IMR-90 (cell line): ENCODE measurements at regions not wholly inside any gene's neighbourhood (a gene's known extent, or its start where the extent isn't known, plus 50 kb on each side); places are given as distances from the start of the nearest gene placed in this dataset.

ENCODE experiments used
- ATAC-seq: fragments of 200-7000 bp; cut with Tn5 transposase; 2 replicates; pipeline ENCODE4 v1.9.1; 2020; ENCODE audit warnings: low read depth, mild to moderate bottlenecking, moderate library complexity
- BruUV-seq: library from RNA; stranded (reverse); fragments of 400-500 nt; replicated peaks from 2 replicates; lab custom pipeline; 2021; lab: Mats Ljungman, UMichigan
- CTCF ChIA-PET: fragments of 300-600 bp; formaldehyde crosslinking; extraction: SDS; loops from one replicate; lab custom pipeline; 2021; ENCODE audit warnings: antibody characterized with exemption; lab: Yijun Ruan, JAX
- POLR2A ChIA-PET: fragments of 300-600 bp; sonication (Branson Sonifier 250); formaldehyde crosslinking; loops from one replicate; lab custom pipeline; 2022; ENCODE audit warnings: antibody characterized with exemption; ENCODE audit not compliant: unreplicated experiment; lab: Charles Lee
- DNase-seq: peaks from one replicate; pipeline ENCODE4 v3.0.0; 2013
- H2AFZ ChIP-seq: replicated peaks from 2 replicates; pipeline ENCODE3; 2013; ENCODE audit warnings: low read length, mild to moderate bottlenecking; ENCODE audit not compliant: poor library complexity
- H2AK5ac ChIP-seq: 2 replicates; pipeline ENCODE4 v1.6.1; 2013; ENCODE audit warnings: low read depth, low read length, inconsistent platforms
- H2AK9ac ChIP-seq: replicated peaks from 2 replicates; pipeline ENCODE3; 2013; ENCODE audit warnings: mild to moderate bottlenecking, low read depth, low read length, moderate library complexity; ENCODE audit not compliant: poor library complexity
- H2BK120ac ChIP-seq: 2 replicates; pipeline ENCODE4 v1.6.1; 2013; ENCODE audit warnings: low read depth, low read length, inconsistent platforms
- H2BK15ac ChIP-seq: 3 replicates; pipeline ENCODE4 v1.6.1; 2013; ENCODE audit warnings: low read depth, low read length, inconsistent platforms
- H2BK20ac ChIP-seq: 2 replicates; pipeline ENCODE4 v1.6.1; 2013; ENCODE audit warnings: low read depth, mild to moderate bottlenecking, inconsistent platforms, low read length, moderate library complexity
- H2BK5ac ChIP-seq: 2 replicates; pipeline ENCODE4 v1.6.1; 2013; ENCODE audit warnings: mild to moderate bottlenecking, low read depth, low read length, inconsistent platforms; ENCODE audit not compliant: poor library complexity, severe bottlenecking
- H3K14ac ChIP-seq: replicated peaks from 2 replicates; pipeline ENCODE4 v1.6.1; 2013; ENCODE audit warnings: low read depth, low read length, inconsistent platforms
- H3K18ac ChIP-seq: 2 replicates; pipeline ENCODE4 v1.6.1; 2013; ENCODE audit warnings: low read depth, low read length, control low read depth
- H3K23ac ChIP-seq: 2 replicates; pipeline ENCODE4 v1.6.1; 2013; ENCODE audit warnings: low read depth, low read length, inconsistent platforms
- H3K27ac ChIP-seq: 2 replicates; pipeline ENCODE4 v1.5.1; 2013; ENCODE audit warnings: mild to moderate bottlenecking, control low read depth, low read length; ENCODE audit not compliant: insufficient read depth
- H3K27me3 ChIP-seq: 2 replicates; pipeline ENCODE4 v1.6.1; 2013; ENCODE audit warnings: low read length; ENCODE audit not compliant: control insufficient read depth, insufficient read depth
- H3K36me3 ChIP-seq: 2 replicates; pipeline ENCODE4 v1.6.1; 2013; ENCODE audit warnings: low read length, mixed read lengths; ENCODE audit not compliant: control insufficient read depth, insufficient read depth
- H3K4ac ChIP-seq: 2 replicates; pipeline ENCODE4 v1.6.1; 2013; ENCODE audit warnings: low read depth, low read length, inconsistent platforms
- H3K4me1 ChIP-seq: 2 replicates; pipeline ENCODE4 v1.6.1; 2013; ENCODE audit warnings: low read length, mixed read lengths; ENCODE audit not compliant: control insufficient read depth, insufficient read depth
- H3K4me2 ChIP-seq: 2 replicates; pipeline ENCODE4 v1.6.1; 2013; ENCODE audit warnings: low read depth, mild to moderate bottlenecking, control low read depth, low read length, moderate library complexity
- H3K4me3 ChIP-seq: 2 replicates; pipeline ENCODE4 v1.5.1; 2013; ENCODE audit warnings: low read depth, mild to moderate bottlenecking, control low read depth, low read length, moderate library complexity; ENCODE audit not compliant: insufficient read depth
- H3K56ac ChIP-seq: 2 replicates; pipeline ENCODE4 v1.6.1; 2013; ENCODE audit warnings: low read length, inconsistent platforms; ENCODE audit not compliant: insufficient read depth; ENCODE audit errors: extremely low read depth
- H3K79me1 ChIP-seq, 2 experiments: 2 replicates each; pipeline ENCODE4 v1.6.1; 2013; ENCODE audit warnings: low read length in 2 of 2, inconsistent platforms in 1 of 2, low read depth in 1 of 2
- H3K9ac ChIP-seq: 2 replicates; pipeline ENCODE4 v1.6.1; 2013; ENCODE audit warnings: low read depth, low read length, control low read depth
- H3K9me1 ChIP-seq: 2 replicates; pipeline ENCODE4 v1.6.1; 2013; ENCODE audit warnings: low read length, inconsistent platforms; ENCODE audit not compliant: insufficient read depth
- H3K9me3 ChIP-seq: 2 replicates; pipeline ENCODE4 v1.6.1; 2013; ENCODE audit warnings: low read length; ENCODE audit not compliant: control insufficient read depth, insufficient read depth
- H4K20me1 ChIP-seq: 2 replicates; pipeline ENCODE4 v1.6.1; 2013; ENCODE audit warnings: low read length, inconsistent platforms; ENCODE audit not compliant: insufficient read depth
- H4K5ac ChIP-seq: 2 replicates; pipeline ENCODE4 v1.6.1; 2013; ENCODE audit warnings: mild to moderate bottlenecking, low read depth, low read length, control low read depth
- H4K8ac ChIP-seq, 2 experiments: 2 replicates each; pipeline ENCODE4 v1.6.1; 2013; ENCODE audit warnings: low read depth in 2 of 2, low read length in 2 of 2, control low read depth in 1 of 2, inconsistent platforms in 1 of 2
- H4K91ac ChIP-seq: 2 replicates; pipeline ENCODE4 v1.6.1; 2013; ENCODE audit warnings: low read depth, low read length, inconsistent platforms; ENCODE audit not compliant: insufficient read depth
- BHLHE40 ChIP-seq: fragments of 150-350 bp; IDR thresholded peaks from 2 replicates; pipeline ENCODE4 v1.6.1; 2016; ENCODE audit warnings: mild to moderate bottlenecking, low read depth, low read length
- CEBPB ChIP-seq: IDR thresholded peaks from 2 replicates; pipeline ENCODE4 v1.6.1; 2012; ENCODE audit warnings: low read depth, low read length, improper control_type of control experiment
- CHD1 ChIP-seq: IDR thresholded peaks from 2 replicates; pipeline ENCODE4 v1.6.1; 2012; ENCODE audit warnings: low read depth, low read length, improper control_type of control experiment
- FOS ChIP-seq: fragments of 150-350 bp; IDR thresholded peaks from 2 replicates; pipeline ENCODE4 v1.6.1; 2016; ENCODE audit warnings: low read depth, low read length
- MAFK ChIP-seq: IDR thresholded peaks from 2 replicates; pipeline ENCODE4 v1.6.1; 2012; ENCODE audit warnings: low read depth, low read length, improper control_type of control experiment
- MAZ ChIP-seq: IDR thresholded peaks from 2 replicates; pipeline ENCODE4 v1.6.1; 2012; ENCODE audit warnings: low read depth, mild to moderate bottlenecking, low read length, improper control_type of control experiment, moderate library complexity, borderline replicate concordance
- MXI1 ChIP-seq: IDR thresholded peaks from 2 replicates; pipeline ENCODE4 v1.6.1; 2012; ENCODE audit warnings: low read depth, mild to moderate bottlenecking, low read length, moderate library complexity, borderline replicate concordance
- NFE2L2 ChIP-seq: fragments of 150-350 bp; IDR thresholded peaks from 2 replicates; pipeline ENCODE4 v1.6.1; 2016; ENCODE audit warnings: low read depth, mild to moderate bottlenecking, low read length
- POLR2A ChIP-seq: IDR thresholded peaks from 2 replicates; pipeline ENCODE4 v1.6.1; 2012; ENCODE audit warnings: mild to moderate bottlenecking, low read depth, low read length
- RAD21 ChIP-seq: IDR thresholded peaks from 2 replicates; pipeline ENCODE4 v1.6.1; 2012; ENCODE audit warnings: low read length, improper control_type of control experiment
- RCOR1 ChIP-seq: IDR thresholded peaks from 2 replicates; pipeline ENCODE4 v1.6.1; 2012; ENCODE audit warnings: mild to moderate bottlenecking, low read length, improper control_type of control experiment; ENCODE audit not compliant: insufficient replicate concordance
- RFX5 ChIP-seq: IDR thresholded peaks from 2 replicates; pipeline ENCODE4 v1.8.0; 2012; ENCODE audit warnings: low read depth, mild to moderate bottlenecking, low read length, moderate library complexity
- SMC3 ChIP-seq: fragments of 150-350 bp; IDR thresholded peaks from 2 replicates; pipeline ENCODE4 v1.6.1; 2016; ENCODE audit warnings: low read depth, mild to moderate bottlenecking, antibody characterized with exemption, low read length, moderate library complexity
- dilution Hi-C: fragments of 300-500 bp; cut with HindIII; formaldehyde crosslinking; loops from one replicate; pipeline ENCODE4 v1.14.3; 2018; ENCODE audit warnings: low sequenced_read_pairs; ENCODE audit not compliant: unreplicated experiment
- in situ Hi-C: fragments of 300-500 bp; cut with MboI; formaldehyde crosslinking; loops from 3 replicates; pipeline ENCODE4 v1.14.3; 2019; ENCODE audit warnings: low sequenced_read_pairs, inconsistent platforms, mixed read lengths
- intact Hi-C: fragments of 100-400 bp; cut with micrococcal nuclease; formaldehyde crosslinking; loops from 2 replicates; pipeline ENCODE4 v1.10.0; 2022
- TF ChIP-seq, protein P1 (sequence below): fragments of 150-350 bp; IDR thresholded peaks from 2 replicates; pipeline ENCODE4 v1.6.1; 2016; ENCODE audit warnings: low read depth, mild to moderate bottlenecking, low read length, moderate library complexity, borderline replicate concordance
- TF ChIP-seq, protein P2 (sequence below): fragments of 150-350 bp; IDR thresholded peaks from 2 replicates; pipeline ENCODE4 v1.6.1; 2017; ENCODE audit warnings: mild to moderate bottlenecking, antibody characterized with exemption, low read length, low read depth
- TF ChIP-seq, protein P3 (sequence below): conservative IDR thresholded peaks from 2 replicates; pipeline ENCODE4 v1.5.1; 2012; ENCODE audit warnings: mild to moderate bottlenecking, low read depth, low read length, improper control_type of control experiment

DNA sequence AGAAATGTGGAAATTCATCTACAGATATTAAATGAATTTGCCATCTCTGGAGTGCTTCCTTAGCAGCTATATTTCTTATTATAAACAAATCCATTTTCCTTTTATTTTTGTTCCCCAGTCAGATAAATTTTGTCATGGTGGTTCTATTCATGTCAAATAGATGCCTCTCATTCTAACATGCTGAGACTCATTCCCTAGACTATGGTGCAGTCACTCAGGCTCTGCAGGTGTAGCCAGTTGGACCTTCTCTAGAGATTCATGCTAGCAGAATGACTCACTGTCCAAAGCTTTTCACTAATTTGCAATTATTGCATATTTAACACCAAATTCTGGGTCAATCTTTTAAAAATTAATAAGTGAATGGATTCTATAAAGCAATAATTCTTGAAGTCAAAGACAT, 1392.7 kb downstream of the PCDH7 start:
- no peak overlapping the region for H3K18ac ChIP-seq
- intact Hi-C loops (no loop called here), in situ Hi-C loops (no loop called here), dilution Hi-C loops (no loop called here)
- no peaks in the 10 kb centered on the region for H3K36me3 ChIP-seq
- H3K4me2 ChIP-seq, result no peak overlapping the region
- no peak overlapping the region for H2AK9ac ChIP-seq
- no peak overlapping the region for H2BK120ac ChIP-seq
- H3K79me1 ChIP-seq, result no peaks in the 10 kb centered on the region
- H4K91ac ChIP-seq, result no peak overlapping the region
- H3K14ac ChIP-seq, result no peak overlapping the region
- no peak overlapping the region for H3K4me3 ChIP-seq
- DNase-seq (no peak), ATAC-seq (no peak)
- H3K27ac ChIP-seq, result no peak overlapping the region
- H2BK5ac ChIP-seq, result no peak overlapping the region
- no peak overlapping the region for H2BK15ac ChIP-seq
- BruUV-seq, result no TSS peak
- no peaks in the 10 kb centered on the region for H4K20me1 ChIP-seq
- POLR2A ChIA-PET, result no interaction called here
- no peak overlapping the region for H2AK5ac ChIP-seq
- no peak overlapping the region for H4K5ac ChIP-seq
- no peak overlapping the region for H2BK20ac ChIP-seq
- no peak overlapping the region for H4K8ac ChIP-seq
- no peak overlapping the region for H3K23ac ChIP-seq
- H3K9me1 ChIP-seq, result no peaks in the 10 kb centered on the region
- no peaks in the 10 kb centered on the region for H3K27me3 ChIP-seq
- H3K4ac ChIP-seq, result no peak overlapping the region
- CTCF ChIA-PET, result no interaction called here
- H3K9me3 ChIP-seq, result no peaks in the 10 kb centered on the region
- no peaks in the 10 kb centered on the region for H3K4me1 ChIP-seq
- no peak overlapping the region for H2AFZ ChIP-seq
- TF ChIP-seq RFX5, result no peak
- TF ChIP-seq, protein P1, sequence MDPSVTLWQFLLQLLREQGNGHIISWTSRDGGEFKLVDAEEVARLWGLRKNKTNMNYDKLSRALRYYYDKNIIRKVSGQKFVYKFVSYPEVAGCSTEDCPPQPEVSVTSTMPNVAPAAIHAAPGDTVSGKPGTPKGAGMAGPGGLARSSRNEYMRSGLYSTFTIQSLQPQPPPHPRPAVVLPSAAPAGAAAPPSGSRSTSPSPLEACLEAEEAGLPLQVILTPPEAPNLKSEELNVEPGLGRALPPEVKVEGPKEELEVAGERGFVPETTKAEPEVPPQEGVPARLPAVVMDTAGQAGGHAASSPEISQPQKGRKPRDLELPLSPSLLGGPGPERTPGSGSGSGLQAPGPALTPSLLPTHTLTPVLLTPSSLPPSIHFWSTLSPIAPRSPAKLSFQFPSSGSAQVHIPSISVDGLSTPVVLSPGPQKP, result no peak
- TF ChIP-seq MAZ, result no peak
- no peak for TF ChIP-seq CHD1
- no peak for TF ChIP-seq MXI1
- TF ChIP-seq MAFK, result no peak
- TF ChIP-seq SMC3, result no peak
- TF ChIP-seq, protein P2, sequence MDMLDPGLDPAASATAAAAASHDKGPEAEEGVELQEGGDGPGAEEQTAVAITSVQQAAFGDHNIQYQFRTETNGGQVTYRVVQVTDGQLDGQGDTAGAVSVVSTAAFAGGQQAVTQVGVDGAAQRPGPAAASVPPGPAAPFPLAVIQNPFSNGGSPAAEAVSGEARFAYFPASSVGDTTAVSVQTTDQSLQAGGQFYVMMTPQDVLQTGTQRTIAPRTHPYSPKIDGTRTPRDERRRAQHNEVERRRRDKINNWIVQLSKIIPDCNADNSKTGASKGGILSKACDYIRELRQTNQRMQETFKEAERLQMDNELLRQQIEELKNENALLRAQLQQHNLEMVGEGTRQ, result no peak
- no peak for TF ChIP-seq RAD21
- no peak for TF ChIP-seq BHLHE40
- TF ChIP-seq POLR2A, result no peak
- no peak for TF ChIP-seq RCOR1
- no peak for TF ChIP-seq NFE2L2
- TF ChIP-seq, protein P3, sequence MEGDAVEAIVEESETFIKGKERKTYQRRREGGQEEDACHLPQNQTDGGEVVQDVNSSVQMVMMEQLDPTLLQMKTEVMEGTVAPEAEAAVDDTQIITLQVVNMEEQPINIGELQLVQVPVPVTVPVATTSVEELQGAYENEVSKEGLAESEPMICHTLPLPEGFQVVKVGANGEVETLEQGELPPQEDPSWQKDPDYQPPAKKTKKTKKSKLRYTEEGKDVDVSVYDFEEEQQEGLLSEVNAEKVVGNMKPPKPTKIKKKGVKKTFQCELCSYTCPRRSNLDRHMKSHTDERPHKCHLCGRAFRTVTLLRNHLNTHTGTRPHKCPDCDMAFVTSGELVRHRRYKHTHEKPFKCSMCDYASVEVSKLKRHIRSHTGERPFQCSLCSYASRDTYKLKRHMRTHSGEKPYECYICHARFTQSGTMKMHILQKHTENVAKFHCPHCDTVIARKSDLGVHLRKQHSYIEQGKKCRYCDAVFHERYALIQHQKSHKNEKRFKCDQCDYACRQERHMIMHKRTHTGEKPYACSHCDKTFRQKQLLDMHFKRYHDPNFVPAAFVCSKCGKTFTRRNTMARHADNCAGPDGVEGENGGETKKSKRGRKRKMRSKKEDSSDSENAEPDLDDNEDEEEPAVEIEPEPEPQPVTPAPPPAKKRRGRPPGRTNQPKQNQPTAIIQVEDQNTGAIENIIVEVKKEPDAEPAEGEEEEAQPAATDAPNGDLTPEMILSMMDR, result no peak
- no peak for TF ChIP-seq FOS
- no peak for TF ChIP-seq CEBPB
- H3K56ac ChIP-seq, result no peak overlapping the region
- H3K9ac ChIP-seq, result no peak overlapping the region
